Esophagus (tissue), 2 donors: ENCODE measurements at regions not wholly inside any gene's neighbourhood (a gene's known extent, or its start where the extent isn't known, plus 50 kb on each side); places are given as distances from the start of the nearest gene placed in this dataset.

Experiments used
- H3K27ac ChIP-seq, 2 donors: one replicate each; pipeline ENCODE4 v1.5.1; 2013; ENCODE audit warnings: low read depth in 2 of 2, mild to moderate bottlenecking in 2 of 2, inconsistent platforms in 1 of 2, low read length in 1 of 2, moderate library complexity in 1 of 2
- H3K27me3 ChIP-seq, 2 donors: one replicate each; pipeline ENCODE4 v1.6.1; 2013; ENCODE audit warnings: low read length in 2 of 2, control low read depth in 1 of 2, mild to moderate bottlenecking in 1 of 2; ENCODE audit not compliant: insufficient read depth in 2 of 2, control insufficient read depth in 1 of 2
- H3K36me3 ChIP-seq, 2 donors: one replicate each; pipeline ENCODE4 v1.6.1; 2013; ENCODE audit warnings: low read length in 1 of 2; ENCODE audit not compliant: control insufficient read depth in 2 of 2, insufficient read depth in 2 of 2
- H3K4me1 ChIP-seq, 2 donors: one replicate each; pipeline ENCODE4 v1.6.1; 2013; ENCODE audit warnings: low read length in 1 of 2; ENCODE audit not compliant: control insufficient read depth in 2 of 2, insufficient read depth in 2 of 2
- H3K4me3 ChIP-seq, 2 donors: one replicate each; pipeline ENCODE4 v1.5.1; 2013; ENCODE audit warnings: low read length in 2 of 2, mild to moderate bottlenecking in 2 of 2, low read depth in 1 of 2, moderate library complexity in 1 of 2
- H3K9me3 ChIP-seq, 2 donors: one replicate each; pipeline ENCODE4 v1.6.1; 2013; ENCODE audit warnings: mild to moderate bottlenecking in 2 of 2, low read depth in 1 of 2, low read length in 1 of 2, moderate library complexity in 1 of 2; ENCODE audit not compliant: control insufficient read depth in 2 of 2, insufficient read depth in 1 of 2
- WGBS, 2 donors: extraction: QIAGEN DNeasy Blood & Tissue Kit; methylation state at CpG; one replicate each; pipeline ENCODE4 v1.1.7; 2013; 5-methylcytosine and 5-hydroxymethylcytosine counted together
- donor health status: healthy with polysubstance abuse.
- donor health status: Bipolar disorder and iron deficiency.

- no peak overlapping the region for H3K27ac ChIP-seq
- WGBS, 2 donors, result 71 to 73% methylated on average over 4 of the region's 4 CpGs
- peaks cover 9 to 21% of the 10 kb centered on the region in 2 donors for H3K36me3 ChIP-seq
- H3K27me3 ChIP-seq, result no peaks in the 10 kb centered on the region
- no peaks in the 10 kb centered on the region for H3K9me3 ChIP-seq
- H3K4me3 ChIP-seq, result no peak overlapping the region
- H3K4me1 ChIP-seq, result no peaks in the 10 kb centered on the region
Observed at GRCh38 chr10:49463605-49464004, 67.7 kb upstream of the DRGX start.

- Histone ChIP-seq H3K27ac (no peak overlapping the region), H3K4me3 (peak overlapping the region in 1 of 2 donors; percentile 5), H3K36me3 (peaks cover 7 to 15% of the 10 kb centered on the region in 2 donors), H3K9me3 (peaks cover 0 to 3% of the 10 kb centered on the region in 2 donors), H3K27me3 (no peaks in the 10 kb centered on the region), H3K4me1 (no peaks in the 10 kb centered on the region)
- WGBS, 2 donors, result 89 to 94% methylated on average over 7 of the region's 7 CpGs
Observed at GRCh38 chr10:49458869-49459268, 63.0 kb upstream of the DRGX start.

GRCh38 chr10:49457686-49458085 lies 61.8 kb upstream of the DRGX start:
- H3K36me3 ChIP-seq, result peaks cover 7 to 15% of the 10 kb centered on the region in 2 donors
- WGBS, 2 donors, result 77 to 80% methylated on average over 8 of the region's 8 CpGs

GRCh38 chr10:49448924-49449323 lies 53.0 kb upstream of the DRGX start:
- Histone ChIP-seq H3K27ac (no peak overlapping the region), H3K4me3 (no peak overlapping the region), H3K27me3 (no peaks in the 10 kb centered on the region), H3K4me1 (no peaks in the 10 kb centered on the region), H3K9me3 (no peaks in the 10 kb centered on the region), H3K36me3 (no peaks in the 10 kb centered on the region)

More at GRCh38 chr10:49457686-49458085, 61.8 kb upstream of the DRGX start:
- H3K27me3 ChIP-seq, result no peaks in the 10 kb centered on the region
- no peaks in the 10 kb centered on the region for H3K4me1 ChIP-seq
- no peak overlapping the region for H3K27ac ChIP-seq
- H3K4me3 ChIP-seq, result no peak overlapping the region
- H3K9me3 ChIP-seq, result peaks cover 0 to 3% of the 10 kb centered on the region in 2 donors

GRCh38 chr10:49446031-49446430 lies 50.1 kb upstream of the DRGX start:
- Histone ChIP-seq H3K27ac (no peak overlapping the region), H3K9me3 (no peaks in the 10 kb centered on the region), H3K4me1 (peaks cover 4% of the 10 kb centered on the region in 2 donors), H3K4me3 (no peak overlapping the region), H3K36me3 (no peaks in the 10 kb centered on the region), H3K27me3 (no peaks in the 10 kb centered on the region)
- 14 to 24% methylated on average over 1 of the region's 1 CpG for WGBS, 2 donors
